GM12892 (cell line): ENCODE measurements at regions not wholly inside any gene's neighbourhood (a gene's known extent, or its start where the extent isn't known, plus 50 kb on each side); places are given as distances from the start of the nearest gene placed in this dataset.
"Not testable (repeated sequence)": the region's sequence is repeated elsewhere in the genome, so short reads cannot be mapped to it uniquely, and the experiment has no call there.

ENCODE experiments used
- DNase-seq: peaks from one replicate; pipeline ENCODE4 v3.0.0; 2011; ENCODE audit not compliant: insufficient read length
- FAIRE-seq: peaks from 2 replicates; lab custom pipeline; 2011; peaks lifted over from hg19 to GRCh38; lab: Jason Lieb, UNC
- POLR2A ChIP-seq: IDR thresholded peaks from 2 replicates; pipeline ENCODE4 v1.6.1; 2011; ENCODE audit warnings: low read depth, low read length, control low read depth
- POLR2AphosphoS5 ChIP-seq: IDR thresholded peaks from 2 replicates; pipeline ENCODE4 v1.6.1; 2011; ENCODE audit warnings: low read depth, low read length, control low read depth
- TAF1 ChIP-seq: IDR thresholded peaks from 2 replicates; pipeline ENCODE4 v1.6.1; 2011; ENCODE audit warnings: low read depth, mild to moderate bottlenecking, control low read depth, low read length, borderline replicate concordance

- DNase-seq (no peak), FAIRE-seq (no peak)
- no peak for TF ChIP-seq TAF1
- TF ChIP-seq POLR2AphosphoS5 = no peak
- TF ChIP-seq POLR2A = no peak
Measured at GRCh38 chr7:96558093-96558492, 151.6 kb downstream of the SEM1 start.

- not testable (repeated sequence) for FAIRE-seq, DNase-seq
Measured at GRCh38 chr7:96557598-96557997, 152.0 kb downstream of the SEM1 start.

- FAIRE-seq (no peak), DNase-seq (no peak)
- no peak for TF ChIP-seq POLR2A
- TF ChIP-seq POLR2AphosphoS5 = no peak
- no peak for TF ChIP-seq TAF1
Measured at GRCh38 chr7:96548664-96549063, 161.0 kb downstream of the SEM1 start.

- FAIRE-seq (no peak), DNase-seq (no peak)
- TF ChIP-seq POLR2AphosphoS5 = no peak
- TF ChIP-seq POLR2A = no peak
- no peak for TF ChIP-seq TAF1
Measured at GRCh38 chr7:96547371-96547811, 162.3 kb downstream of the SEM1 start.

- TF ChIP-seq POLR2AphosphoS5 (no peak), POLR2A (no peak), TAF1 (no peak)
- no peak for FAIRE-seq
- no peak for DNase-seq
Measured at GRCh38 chr7:96546426-96546825, 163.2 kb downstream of the SEM1 start.

- no peak for FAIRE-seq
- TF ChIP-seq POLR2AphosphoS5 = no peak
- TF ChIP-seq POLR2A = no peak
- no peak for DNase-seq
Measured at GRCh38 chr7:96539471-96539870, 170.2 kb downstream of the SEM1 start.

- no peak for FAIRE-seq
- no peak for TF ChIP-seq POLR2AphosphoS5
- no peak for TF ChIP-seq POLR2A
- no peak for TF ChIP-seq TAF1
- DNase-seq = no peak
Measured at GRCh38 chr7:96538632-96539031, 171.0 kb downstream of the SEM1 start.

GRCh38 chr7:96534221-96534620 lies 175.4 kb downstream of the SEM1 start:
- DNase-seq (no peak), FAIRE-seq (no peak)
- TF ChIP-seq POLR2AphosphoS5 = no peak

GRCh38 chr7:96532428-96532935 lies 177.2 kb downstream of the SEM1 start:
- no peak for TF ChIP-seq POLR2A
- FAIRE-seq (no peak), DNase-seq (no peak)

- DNase-seq (no peak), FAIRE-seq (no peak)
- TF ChIP-seq TAF1 (no peak), POLR2A (no peak), POLR2AphosphoS5 (no peak)
Measured at GRCh38 chr7:96531331-96531730, 178.3 kb downstream of the SEM1 start.

GRCh38 chr7:96530786-96531185 lies 178.9 kb downstream of the SEM1 start:
- no peak for TF ChIP-seq POLR2A
- TF ChIP-seq TAF1 = no peak
- no peak for TF ChIP-seq POLR2AphosphoS5
- FAIRE-seq (no peak), DNase-seq (no peak)

GRCh38 chr7:96527133-96527827 lies 182.4 kb downstream of the SEM1 start:
- FAIRE-seq = no peak
- DNase-seq = no peak
- no peak for TF ChIP-seq TAF1

- no peak for TF ChIP-seq TAF1
- no peak for TF ChIP-seq POLR2AphosphoS5
- no peak for TF ChIP-seq POLR2A
- FAIRE-seq (no peak), DNase-seq (no peak)
Measured at GRCh38 chr7:96526496-96526895, 183.2 kb downstream of the SEM1 start.
